ENCODE measurements at regions not wholly inside any gene's neighbourhood (a gene's known extent, or its start where the extent isn't known, plus 50 kb on each side); places are given as distances from the start of the nearest gene placed in this dataset.
"Not testable (repeated sequence)": the region's sequence is repeated elsewhere in the genome, so short reads cannot be mapped to it uniquely, and the experiment has no call there.

- not testable (repeated sequence) for DNase-seq
Observed at GRCh38 chrX:40362291-40362690, 218.5 kb upstream of the ATP6AP2 start.

DNA sequence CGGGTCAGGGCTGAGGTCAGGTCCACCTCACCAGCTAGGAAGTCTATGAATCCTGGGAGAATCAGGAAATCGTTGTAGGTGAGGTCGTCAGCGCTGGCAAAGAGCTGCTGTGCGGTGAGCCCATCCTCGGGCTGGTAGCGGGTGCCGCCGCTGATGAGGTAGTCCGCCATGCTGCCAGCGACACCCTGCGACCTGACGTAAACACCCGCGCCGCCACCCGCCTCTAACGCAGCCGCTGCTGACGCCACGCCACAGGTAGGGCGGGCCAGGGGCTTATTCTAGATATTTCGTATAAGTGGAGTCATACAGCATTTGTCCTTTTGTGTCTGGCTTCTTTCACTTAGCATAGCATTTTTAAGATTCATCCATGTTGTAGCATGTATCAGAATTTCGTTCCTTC, 220.2 kb upstream of the ATP6AP2 start:
- DNase-seq: no peak

- DNase-seq: no peak
Observed at GRCh38 chrX:40359593-40359992, 221.2 kb upstream of the ATP6AP2 start.

DNA sequence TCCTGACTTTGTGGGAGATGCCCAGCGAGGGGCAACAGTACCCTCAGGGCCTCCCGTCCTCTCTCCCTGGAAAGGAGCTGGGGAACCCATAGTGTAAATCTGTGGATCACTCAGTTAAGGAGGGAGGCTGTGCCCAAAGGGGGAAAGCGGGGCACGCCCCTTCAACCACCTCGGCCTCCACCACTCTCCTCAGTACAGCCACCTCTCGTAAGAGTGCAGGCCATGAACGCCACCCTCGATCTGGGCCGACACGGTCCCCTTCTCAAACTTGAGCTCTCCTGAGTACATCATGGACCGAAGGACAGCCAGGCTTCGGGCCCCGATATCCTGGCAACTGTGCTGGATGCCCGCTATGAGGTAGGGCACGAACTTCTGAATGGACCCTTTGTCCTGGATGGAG, 221.8 kb upstream of the ATP6AP2 start:
- no peak for DNase-seq

DNA sequence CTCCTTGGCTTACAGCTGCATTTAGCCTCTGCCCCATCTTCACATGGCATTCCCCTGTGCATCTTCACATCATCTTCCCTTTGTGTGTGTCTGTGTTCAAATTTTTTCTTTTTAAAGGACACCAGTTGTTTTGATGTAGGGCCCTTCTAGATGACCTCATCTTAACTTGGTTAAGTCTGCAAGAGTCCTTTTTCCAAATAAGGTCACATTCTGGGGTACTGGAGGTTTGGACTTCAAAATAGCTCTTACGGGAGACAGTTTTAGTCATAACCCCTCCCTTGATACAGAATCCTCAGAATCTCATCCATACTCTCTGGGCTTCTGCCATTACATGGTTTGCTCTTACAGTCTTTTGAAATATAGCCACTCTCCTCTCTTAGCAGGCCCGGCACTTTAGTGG, 231.5 kb upstream of the ATP6AP2 start:
- no peak for DNase-seq

DNA sequence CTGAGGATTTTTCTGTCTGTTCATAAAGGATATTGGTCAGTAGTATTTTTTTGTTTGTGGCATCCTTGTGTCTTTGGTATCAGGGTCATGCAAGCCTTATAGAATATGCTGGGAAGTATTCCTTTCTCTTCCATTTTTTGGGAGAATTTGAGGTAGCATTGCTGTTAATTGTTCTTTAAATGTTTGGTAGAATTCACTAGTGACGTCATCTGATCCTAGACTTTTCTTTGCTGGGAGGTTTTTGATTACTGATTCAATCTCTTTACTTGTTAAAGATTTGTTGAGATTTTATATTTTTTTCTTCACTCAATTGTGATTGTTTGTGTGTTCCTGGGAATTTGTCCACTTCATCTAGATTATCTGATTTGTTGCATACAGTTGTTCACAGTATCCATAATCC, 234.4 kb upstream of the ATP6AP2 start:
- no peak for DNase-seq

DNA sequence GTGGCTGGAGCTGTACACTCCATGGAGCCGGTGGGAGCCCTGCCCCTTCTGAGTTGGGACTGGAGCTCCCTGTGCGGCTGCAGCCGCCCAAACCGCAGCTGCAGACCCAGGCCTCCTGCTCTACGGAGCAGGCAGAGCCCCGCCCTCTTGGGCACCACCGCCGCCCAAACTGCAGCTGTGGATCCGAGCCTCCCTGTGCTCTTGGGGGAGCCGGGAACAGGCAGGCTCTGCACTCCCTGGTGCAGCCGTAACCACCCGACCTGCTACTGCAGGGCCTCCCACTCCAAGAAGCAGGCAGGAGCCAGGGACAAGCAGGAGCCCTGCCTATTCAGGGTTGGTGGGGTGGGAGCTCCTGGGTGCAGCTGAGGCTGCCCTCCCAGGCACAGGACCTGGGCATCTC, 237.5 kb upstream of the ATP6AP2 start:
- DNase-seq: no peak

DNA sequence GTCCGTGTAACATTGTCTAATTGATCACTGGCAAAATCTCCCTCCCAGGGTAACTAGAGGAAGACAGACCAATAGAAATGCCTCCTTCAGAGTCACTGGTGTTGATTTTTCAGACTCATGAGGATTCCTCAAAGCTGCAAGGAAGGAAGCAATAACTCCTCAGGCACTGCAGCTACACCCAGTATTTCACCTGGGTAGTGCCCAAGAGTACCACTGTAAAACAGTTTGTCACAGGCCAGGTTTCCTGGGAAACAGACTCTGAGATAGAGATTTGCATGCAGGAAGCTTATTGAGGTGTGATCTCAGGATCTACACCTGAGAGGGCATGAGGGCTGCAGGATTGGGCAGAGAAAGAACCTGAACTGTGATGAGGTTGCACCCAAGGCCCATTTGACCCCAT, 240.7 kb upstream of the ATP6AP2 start:
- DNase-seq: no peak

DNA sequence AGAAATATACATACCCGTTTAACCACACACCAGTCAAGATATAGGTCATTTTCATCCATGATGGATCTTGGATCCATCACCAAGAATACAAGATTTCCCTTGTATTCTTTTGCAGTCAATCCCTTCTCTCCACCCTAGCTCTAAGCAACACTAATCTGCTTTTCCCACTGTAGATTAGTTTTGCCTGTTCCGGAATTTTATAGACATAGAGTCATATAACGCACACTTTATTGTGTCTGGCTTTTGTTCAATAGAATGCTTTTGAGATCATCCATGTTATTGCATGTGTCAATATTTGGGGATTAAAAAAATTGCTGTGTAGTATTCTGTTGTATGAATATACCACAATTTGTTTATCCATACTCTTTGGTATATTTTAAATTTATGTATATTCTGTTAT, 235.6 kb upstream of the BCOR start:
- no peak for DNase-seq

DNA sequence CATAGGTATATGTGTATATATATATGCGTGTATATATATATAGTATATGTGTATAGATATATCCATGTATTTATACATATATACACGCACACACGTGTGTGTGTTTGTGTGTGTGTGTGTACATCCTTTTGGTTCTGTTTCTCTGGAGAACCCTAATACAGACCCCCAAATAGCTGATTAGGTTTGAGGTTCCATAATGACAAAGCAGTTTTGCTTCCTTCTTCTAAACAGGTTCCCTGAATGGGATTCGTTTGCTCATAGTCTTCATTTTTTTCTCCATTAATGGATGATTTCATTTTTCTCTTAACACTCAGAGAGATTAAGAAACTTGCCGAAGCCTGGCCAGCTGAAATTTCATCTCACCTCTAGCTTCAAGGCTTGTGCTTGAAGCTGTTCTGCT, 234.0 kb upstream of the BCOR start:
- DNase-seq: no peak

- DNase-seq: no peak
Observed at GRCh38 chrX:40331353-40331752, 233.6 kb upstream of the BCOR start.

GRCh38 chrX:40329616-40330015, 231.9 kb upstream of the BCOR start:
- no peak for DNase-seq

DNA sequence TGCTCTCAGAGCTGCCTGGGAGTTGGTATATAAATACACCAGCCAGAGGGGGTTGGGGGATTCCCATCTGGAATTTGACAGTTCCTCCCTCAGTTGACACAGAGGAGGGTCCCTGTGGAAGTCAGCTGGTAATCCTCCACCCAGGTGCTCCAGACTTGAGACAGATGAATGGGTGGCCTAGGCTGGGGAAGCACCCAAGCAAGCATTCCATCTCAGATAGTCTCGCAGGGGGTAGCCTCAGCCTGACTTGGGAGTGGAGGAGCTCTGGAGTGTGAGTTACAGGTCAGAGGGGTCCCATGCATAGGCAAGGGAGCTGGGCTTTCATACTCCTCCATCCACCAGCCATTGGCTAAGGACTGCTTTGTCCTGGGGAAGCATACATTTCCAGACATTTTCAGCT, 229.3 kb upstream of the BCOR start:
- DNase-seq: no peak

DNA sequence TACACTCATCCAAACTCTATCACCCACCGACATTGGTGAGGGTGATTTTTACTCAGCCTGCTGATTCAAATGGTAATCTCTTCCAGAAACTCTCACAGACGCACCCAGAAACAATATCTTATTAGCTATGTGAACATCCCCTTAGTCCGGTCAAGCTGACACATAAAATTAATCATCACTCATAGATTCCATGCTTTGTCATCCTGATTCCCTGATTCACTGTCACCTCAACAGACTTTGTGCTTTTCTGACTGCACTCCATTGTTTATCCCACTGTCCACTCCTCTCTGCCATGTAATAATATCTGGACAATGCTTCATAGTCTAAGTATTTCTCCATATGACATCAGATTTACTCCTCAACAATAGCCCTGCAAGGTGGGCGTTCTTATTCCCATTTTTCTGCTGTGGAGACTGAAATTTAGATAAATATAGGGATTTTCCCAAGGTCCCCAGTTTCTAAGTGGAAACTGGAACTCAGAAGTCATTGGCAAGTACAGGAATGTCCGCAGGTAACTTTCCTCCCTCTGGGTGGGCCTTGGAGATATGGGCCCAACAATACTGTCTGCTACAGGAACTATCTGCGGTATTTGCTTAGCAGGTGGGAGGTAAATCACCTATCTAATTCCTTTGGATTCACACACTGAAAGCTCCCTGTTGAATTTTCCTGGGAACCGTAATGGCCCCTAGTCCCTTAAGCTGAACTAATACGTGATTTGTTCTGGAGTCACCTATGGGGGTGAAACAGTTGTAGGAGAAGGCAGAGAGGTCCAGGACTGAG, 228.6 kb upstream of the BCOR start:
- no peak for DNase-seq

DNA sequence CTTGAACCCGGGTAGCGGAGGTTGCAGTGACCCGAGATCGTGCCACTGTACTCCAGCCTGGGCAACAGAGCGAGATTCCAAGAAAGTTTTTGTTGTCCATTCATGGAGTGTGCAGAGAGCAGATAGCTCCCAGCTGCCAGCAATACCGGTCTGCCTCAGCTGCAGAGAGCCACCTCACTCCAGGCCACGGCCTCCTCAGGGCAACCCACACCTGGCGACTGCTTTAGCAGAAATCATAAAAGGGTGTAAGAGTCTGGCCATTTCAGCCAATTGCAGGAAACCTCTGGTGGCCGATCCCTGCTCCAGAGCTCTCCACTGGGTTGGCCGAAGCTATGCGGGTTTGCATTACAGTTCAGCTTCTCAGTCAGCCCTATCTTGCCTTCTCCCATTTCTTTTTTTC, 227.4 kb upstream of the BCOR start:
- DNase-seq: no peak

- DNase-seq: no peak
Observed at GRCh38 chrX:40323977-40324376, 226.2 kb upstream of the BCOR start.

DNA sequence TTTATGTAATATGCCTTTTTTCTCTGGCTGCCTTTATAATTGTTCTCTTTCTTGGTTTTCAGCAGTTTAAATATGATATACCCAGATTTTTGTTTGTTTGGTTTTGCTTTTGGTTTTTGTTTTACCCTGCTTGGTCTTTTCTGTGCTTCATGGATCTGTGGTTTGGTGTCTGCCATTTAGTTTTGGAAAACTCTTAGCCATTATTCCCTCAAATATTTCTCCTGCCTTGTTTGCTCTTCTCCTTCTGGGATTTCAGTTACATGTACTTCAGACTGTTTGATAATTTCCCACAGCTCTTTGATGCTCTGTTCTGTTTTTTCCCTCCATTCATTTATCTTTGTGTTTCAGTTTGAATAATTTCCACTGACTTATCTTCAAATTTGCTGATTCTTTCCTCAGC, 223.1 kb upstream of the BCOR start:
- DNase-seq: no peak

GRCh38 chrX:40318801-40319200, 221.0 kb upstream of the BCOR start:
- DNase-seq: no peak

DNA sequence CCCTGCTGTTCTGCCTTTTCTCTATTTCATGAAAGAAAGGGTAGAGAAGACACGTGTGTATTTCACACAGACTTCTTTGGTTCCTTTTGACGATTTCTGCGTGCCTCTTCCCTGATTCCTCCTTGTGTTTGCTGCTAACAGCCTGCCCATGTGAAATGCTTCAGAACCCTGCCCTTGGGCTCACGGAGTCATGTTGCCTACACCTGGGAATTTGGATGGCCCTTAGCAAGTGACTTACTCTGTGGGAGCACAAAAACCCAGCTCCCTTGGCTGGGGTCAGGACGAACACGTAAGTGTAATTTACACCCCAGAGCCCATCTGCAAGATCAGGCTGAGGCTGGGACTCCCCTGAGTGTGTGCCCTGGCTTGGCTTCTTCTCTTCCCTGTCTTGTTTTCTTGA, 220.3 kb upstream of the BCOR start:
- DNase-seq: no peak

DNA sequence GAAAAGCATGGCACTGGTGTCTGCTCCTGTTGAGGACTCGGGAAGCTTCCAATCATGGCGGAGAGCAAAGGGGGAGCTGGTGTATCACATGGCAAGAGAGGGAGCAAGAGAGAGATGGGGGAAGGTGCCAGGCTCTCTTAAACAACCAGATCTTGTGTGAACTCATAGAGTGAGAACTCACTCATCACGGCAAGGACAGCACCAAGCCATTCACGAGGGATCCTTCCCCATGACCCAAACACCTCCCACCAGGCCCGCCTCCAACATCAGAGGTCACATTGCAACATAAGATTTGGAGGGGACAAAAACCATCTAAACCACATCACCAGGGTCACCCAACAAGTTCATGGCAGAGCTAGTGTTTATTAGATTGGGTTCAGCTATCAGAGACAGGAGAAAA, 218.7 kb upstream of the BCOR start:
- DNase-seq: no peak

- no peak for DNase-seq
Observed at GRCh38 chrX:40314070-40314469, 216.3 kb upstream of the BCOR start.

DNA sequence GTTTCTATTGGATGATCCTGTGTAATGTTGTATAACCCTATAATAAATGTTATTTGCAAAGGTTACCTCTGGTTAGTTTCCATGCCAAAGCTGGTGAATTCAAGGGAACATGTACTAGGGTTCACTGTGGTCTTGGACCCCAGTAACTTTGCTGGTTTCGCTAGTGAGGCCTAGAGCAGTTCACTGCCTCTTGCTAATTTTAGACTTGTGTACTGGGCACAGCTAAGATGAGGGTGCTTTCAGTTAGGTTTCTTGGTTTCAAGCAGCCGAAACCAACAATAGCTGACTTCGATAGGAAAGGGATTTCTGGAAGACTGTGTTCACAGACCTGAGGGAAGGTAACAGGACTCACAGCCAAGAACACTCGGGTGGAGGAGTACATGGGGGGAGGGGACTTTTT, 215.5 kb upstream of the BCOR start:
- no peak for DNase-seq

- no peak for DNase-seq
Observed at GRCh38 chrX:40310447-40310846, 212.7 kb upstream of the BCOR start.

DNA sequence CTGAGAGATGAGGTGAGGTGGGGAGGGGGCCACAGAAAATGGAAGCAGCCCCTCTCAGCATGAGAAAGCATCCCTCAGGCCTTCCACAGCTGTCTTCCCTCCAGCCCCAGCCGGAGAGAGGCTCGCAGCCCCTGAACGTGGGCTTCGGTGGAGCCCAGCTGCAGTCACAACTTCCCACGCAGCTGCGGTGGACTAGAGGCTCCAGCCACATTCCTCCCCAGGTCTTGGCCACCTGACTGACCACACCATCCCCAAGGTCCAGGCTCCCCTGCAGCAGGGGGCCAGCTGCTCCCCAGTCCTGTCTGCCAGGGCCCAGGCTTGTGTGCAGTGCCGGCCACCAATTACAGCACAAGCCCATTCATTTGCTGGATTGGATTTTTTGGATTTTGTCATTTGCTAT, 212.3 kb upstream of the BCOR start:
- no peak for DNase-seq

DNA sequence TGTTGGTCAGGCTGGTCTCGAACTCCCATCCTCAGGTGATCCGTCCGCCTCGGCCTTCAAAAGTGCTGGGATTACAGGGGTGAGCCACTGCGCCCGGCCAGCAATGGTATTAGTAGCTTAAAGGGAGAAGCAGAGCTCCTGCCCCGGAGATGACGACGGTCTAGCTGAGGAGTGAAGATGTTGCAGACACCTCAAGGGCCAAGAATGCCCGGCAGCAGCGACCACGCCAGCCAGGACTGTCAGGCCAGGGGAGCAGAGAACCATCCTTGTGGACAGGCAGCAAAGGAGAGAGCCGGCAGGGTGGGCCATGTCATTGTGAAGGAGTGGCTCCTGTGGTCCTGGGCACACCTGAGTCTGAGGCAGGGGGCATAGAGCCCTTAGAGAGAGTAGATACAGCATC, 210.1 kb upstream of the BCOR start:
- DNase-seq: no peak

GRCh38 chrX:40304115-40304514, 206.4 kb upstream of the BCOR start:
- DNase-seq: no peak

All from NCI-H187 (cell line).